SIG-M5 treated with dmso at 0.1 percent for 504 hours (cell line): ENCODE measurements at regions not wholly inside any gene's neighbourhood (a gene's known extent, or its start where the extent isn't known, plus 50 kb on each side); places are given as distances from the start of the nearest gene placed in this dataset.
"Not testable (repeated sequence)": the region's sequence is repeated elsewhere in the genome, so short reads cannot be mapped to it uniquely, and the experiment has no call there.

Source experiments
- DNase-seq: peaks from one replicate; lab custom pipeline; 2025; ENCODE audit not compliant: unreplicated experiment; lab: John Stamatoyannopoulos, UW

GRCh38 chr1:224061436-224061835, 52.5 kb upstream of the FBXO28 start:
- DNase-seq, result no peak

- DNase-seq, result no peak
Observed at GRCh38 chr1:224059897-224060427, 53.9 kb upstream of the FBXO28 start.

- no peak for DNase-seq
Observed at GRCh38 chr1:224058303-224058702, 55.6 kb upstream of the FBXO28 start.

- DNase-seq, result no peak
Observed at GRCh38 chr1:224057461-224058199, 56.3 kb upstream of the FBXO28 start.

GRCh38 chr1:224054611-224055010, 59.3 kb upstream of the FBXO28 start:
- DNase-seq, result no peak

- no peak for DNase-seq
Observed at GRCh38 chr1:224054012-224054411, 59.9 kb upstream of the FBXO28 start.

GRCh38 chr1:224053456-224053855, 60.5 kb upstream of the FBXO28 start:
- DNase-seq, result no peak

GRCh38 chr1:224052772-224053171, 61.1 kb upstream of the FBXO28 start:
- DNase-seq, result no peak

- not testable (repeated sequence) for DNase-seq
Observed at GRCh38 chr1:224051782-224052181, 62.1 kb upstream of the FBXO28 start.

- no peak for DNase-seq
Observed at GRCh38 chr1:224051086-224051406, 62.9 kb upstream of the FBXO28 start.

GRCh38 chr1:224047538-224047937, 66.4 kb upstream of the FBXO28 start:
- DNase-seq, result no peak

- DNase-seq, result no peak
Observed at GRCh38 chr1:224045556-224045955, 68.4 kb upstream of the FBXO28 start.

- DNase-seq, result no peak
Observed at GRCh38 chr1:224044420-224044819, 69.5 kb upstream of the FBXO28 start.

- no peak for DNase-seq
Observed at GRCh38 chr1:224042557-224043118, 71.3 kb upstream of the FBXO28 start.

- DNase-seq, result no peak
Observed at GRCh38 chr1:224041032-224041431, 72.9 kb upstream of the FBXO28 start.

- not testable (repeated sequence) for DNase-seq
Observed at GRCh38 chr1:224040423-224040822, 73.5 kb upstream of the FBXO28 start.

GRCh38 chr1:224040006-224040405, 73.9 kb upstream of the FBXO28 start:
- not testable (repeated sequence) for DNase-seq

GRCh38 chr1:224038832-224039231, 75.1 kb upstream of the FBXO28 start:
- DNase-seq, result not testable (repeated sequence)

- not testable (repeated sequence) for DNase-seq
Observed at GRCh38 chr1:224037362-224037761, 76.5 kb upstream of the FBXO28 start.

- DNase-seq, result not testable (repeated sequence)
Observed at GRCh38 chr1:224032608-224033276, 81.2 kb upstream of the FBXO28 start.

GRCh38 chr1:224031986-224032385, 81.9 kb upstream of the FBXO28 start:
- DNase-seq, result not testable (repeated sequence)

GRCh38 chr1:224030257-224030656, 83.7 kb upstream of the FBXO28 start:
- not testable (repeated sequence) for DNase-seq
